ENCODE measurements at regions not wholly inside any gene's neighbourhood (a gene's known extent, or its start where the extent isn't known, plus 50 kb on each side); places are given as distances from the start of the nearest gene placed in this dataset.

- Histone ChIP-seq H2BK120ac (ENCODE audit: low read depth, low read length, poor library complexity, severe bottlenecking) (no peak overlapping the region), H3K4me2 (ENCODE audit: insufficient read depth, insufficient read length, low read length) (no peak overlapping the region), H4K5ac (ENCODE audit: insufficient read length, low read depth, low read length) (no peak overlapping the region), H3T11ph (ENCODE audit: low read length) (no peak overlapping the region), H3K56ac (ENCODE audit: insufficient read length, low read depth, low read length) (no peak overlapping the region), H3K79me2 (ENCODE audit: insufficient read depth, low read length) (no peaks in the 10 kb centered on the region), H2BK5ac (ENCODE audit: insufficient read length, low read length) (no peak overlapping the region), H3K23ac (ENCODE audit: insufficient read length, low read depth, low read length) (no peak overlapping the region), H3K27me3 (ENCODE audit: insufficient read depth, low read length) (no peaks in the 10 kb centered on the region), H2BK12ac (ENCODE audit: insufficient read length, low read depth, low read length) (no peak overlapping the region), H3K79me1 (ENCODE audit: insufficient read depth, low read depth, low read length, poor library complexity, severe bottlenecking) (no peaks in the 10 kb centered on the region), H2BK20ac (ENCODE audit: low read depth, low read length, poor library complexity, severe bottlenecking) (no peak overlapping the region), H3K18ac (ENCODE audit: insufficient read length, low read depth, low read length) (no peak overlapping the region), H2AK5ac (ENCODE audit: insufficient read length, low read length) (no peak overlapping the region), H3K9ac (ENCODE audit: extremely low read depth, insufficient read length, low read length) (no peak overlapping the region), H3K4me1 (ENCODE audit: insufficient read depth, low read length) (no peaks in the 10 kb centered on the region), H3K9me3 (ENCODE audit: control insufficient read depth, low read depth, low read length) (no peaks in the 10 kb centered on the region), H3K23me2 (ENCODE audit: insufficient read length, low read depth, low read length, poor library complexity, severe bottlenecking) (no peaks in the 10 kb centered on the region), H4K8ac (replicated peaks; ENCODE audit: insufficient read length, low read depth, low read length) (no peak overlapping the region), H3K27ac (ENCODE audit: insufficient read length, low read depth, low read length) (no peak overlapping the region), H3K4ac (ENCODE audit: low read depth, low read length) (no peak overlapping the region), H2BK15ac (ENCODE audit: low read depth, low read length) (no peak overlapping the region), H2AFZ (ENCODE audit: low read length) (no peak overlapping the region), H4K20me1 (ENCODE audit: control insufficient read depth, insufficient read depth, insufficient read length) (no peaks in the 10 kb centered on the region), H4K91ac (ENCODE audit: insufficient read length, low read depth, low read length) (no peak overlapping the region), H3K14ac (ENCODE audit: insufficient read depth, low read length) (no peak overlapping the region)
- Mint-ChIP-seq H3K4me1 (no peaks in the 10 kb centered on the region), H3K36me3 (ENCODE audit: insufficient read depth in 1 of 3, low read depth in 3 of 3) (no peaks in the 10 kb centered on the region), H3K27ac (no peak overlapping the region), H3K4me3 (no peak overlapping the region), H3K27me3 (ENCODE audit: low read depth) (no peaks in the 10 kb centered on the region), H3K9me3 (no peaks in the 10 kb centered on the region; a peak in 2 of 5 replicates)
- TF ChIP-seq, protein P1, sequence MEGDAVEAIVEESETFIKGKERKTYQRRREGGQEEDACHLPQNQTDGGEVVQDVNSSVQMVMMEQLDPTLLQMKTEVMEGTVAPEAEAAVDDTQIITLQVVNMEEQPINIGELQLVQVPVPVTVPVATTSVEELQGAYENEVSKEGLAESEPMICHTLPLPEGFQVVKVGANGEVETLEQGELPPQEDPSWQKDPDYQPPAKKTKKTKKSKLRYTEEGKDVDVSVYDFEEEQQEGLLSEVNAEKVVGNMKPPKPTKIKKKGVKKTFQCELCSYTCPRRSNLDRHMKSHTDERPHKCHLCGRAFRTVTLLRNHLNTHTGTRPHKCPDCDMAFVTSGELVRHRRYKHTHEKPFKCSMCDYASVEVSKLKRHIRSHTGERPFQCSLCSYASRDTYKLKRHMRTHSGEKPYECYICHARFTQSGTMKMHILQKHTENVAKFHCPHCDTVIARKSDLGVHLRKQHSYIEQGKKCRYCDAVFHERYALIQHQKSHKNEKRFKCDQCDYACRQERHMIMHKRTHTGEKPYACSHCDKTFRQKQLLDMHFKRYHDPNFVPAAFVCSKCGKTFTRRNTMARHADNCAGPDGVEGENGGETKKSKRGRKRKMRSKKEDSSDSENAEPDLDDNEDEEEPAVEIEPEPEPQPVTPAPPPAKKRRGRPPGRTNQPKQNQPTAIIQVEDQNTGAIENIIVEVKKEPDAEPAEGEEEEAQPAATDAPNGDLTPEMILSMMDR (conservative IDR thresholded peaks at IDR 0.05): no peak
- no CpG with 5 or more reads among the region's 1 CpG for WGBS (ENCODE audit: extremely low coverage, insufficient read length, low lambda C conversion rate)
- DNase-seq: no peak
Measured at GRCh38 chr11:130560781-130561109, 112.3 kb downstream of the ADAMTS15 start.

Data from H9 (cell line).